ENCODE measurements at regions not wholly inside any gene's neighbourhood (a gene's known extent, or its start where the extent isn't known, plus 50 kb on each side); places are given as distances from the start of the nearest gene placed in this dataset.

DNA sequence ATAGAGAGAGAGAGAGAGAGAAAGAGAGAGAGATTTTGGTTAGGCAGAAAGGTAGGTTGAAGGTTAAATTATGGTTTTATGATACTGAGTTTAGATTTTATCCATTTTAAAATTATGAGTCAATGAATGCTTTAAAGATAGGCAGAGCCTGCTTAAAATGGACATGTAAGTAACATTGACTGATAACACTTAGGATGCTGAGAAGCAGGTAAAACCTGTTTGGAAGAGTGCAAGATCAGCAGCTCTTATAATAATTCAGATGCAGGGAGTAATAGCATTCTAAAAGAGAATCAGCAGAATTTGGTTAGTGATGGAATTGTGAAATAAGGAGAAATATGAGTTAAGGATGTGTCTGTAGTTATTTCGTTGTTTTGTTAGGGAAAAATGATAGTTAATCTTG is 446.6 kb downstream of the PLA2G4A start:
- Histone ChIP-seq H3K4me3 (no peak overlapping the region), H3K27ac (ENCODE audit: low read depth) (no peak overlapping the region), H4K20me1 (replicated peaks; ENCODE audit: insufficient read depth) (no peaks in the 10 kb centered on the region), H2AFZ (no peak overlapping the region), H3K36me3 (ENCODE audit: insufficient read depth) (no peaks in the 10 kb centered on the region), H3K27me3 (ENCODE audit: insufficient read depth) (no peaks in the 10 kb centered on the region), H3K79me2 (replicated peaks; ENCODE audit: insufficient read depth) (no peaks in the 10 kb centered on the region), H3K4me2 (no peak overlapping the region), H3K4me1 (ENCODE audit: insufficient read depth) (no peaks in the 10 kb centered on the region), H3K9me2 (ENCODE audit: insufficient read depth) (no peaks in the 10 kb centered on the region), H3F3A (replicated peaks; ENCODE audit: low read depth) (no peaks in the 10 kb centered on the region)
- no peak overlapping the region for H3K4me3 Mint-ChIP-seq
- TF ChIP-seq POLR2AphosphoS5 (IDR thresholded peaks at IDR 0.05; ENCODE audit: low read depth) (no peak), JUNB (IDR thresholded peaks at IDR 0.05; ENCODE audit: unreplicated experiment) (no peak), NANOG (IDR thresholded peaks at IDR 0.05; ENCODE audit: borderline replicate concordance) (no peak), CREB1 (CRISPR knock-in tag; IDR thresholded peaks at IDR 0.05; ENCODE audit: low read depth) (no peak), EZH2phosphoT487 (IDR thresholded peaks at IDR 0.05; ENCODE audit: unreplicated experiment) (no peak), ZNF331 (CRISPR knock-in tag; IDR thresholded peaks at IDR 0.05; ENCODE audit: low read depth) (no peak), STAT1 (IDR thresholded peaks at IDR 0.05; ENCODE audit: unreplicated experiment) (no peak), EZH2 (IDR thresholded peaks at IDR 0.05; ENCODE audit: low read depth, unreplicated experiment) (no peak), ZNF114 (CRISPR knock-in tag; IDR thresholded peaks at IDR 0.05) (no peak)
- TF ChIP-seq, protein P1, sequence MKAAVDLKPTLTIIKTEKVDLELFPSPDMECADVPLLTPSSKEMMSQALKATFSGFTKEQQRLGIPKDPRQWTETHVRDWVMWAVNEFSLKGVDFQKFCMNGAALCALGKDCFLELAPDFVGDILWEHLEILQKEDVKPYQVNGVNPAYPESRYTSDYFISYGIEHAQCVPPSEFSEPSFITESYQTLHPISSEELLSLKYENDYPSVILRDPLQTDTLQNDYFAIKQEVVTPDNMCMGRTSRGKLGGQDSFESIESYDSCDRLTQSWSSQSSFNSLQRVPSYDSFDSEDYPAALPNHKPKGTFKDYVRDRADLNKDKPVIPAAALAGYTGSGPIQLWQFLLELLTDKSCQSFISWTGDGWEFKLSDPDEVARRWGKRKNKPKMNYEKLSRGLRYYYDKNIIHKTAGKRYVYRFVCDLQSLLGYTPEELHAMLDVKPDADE (IDR thresholded peaks at IDR 0.05) = no peak
- TF ChIP-seq, protein P2, sequence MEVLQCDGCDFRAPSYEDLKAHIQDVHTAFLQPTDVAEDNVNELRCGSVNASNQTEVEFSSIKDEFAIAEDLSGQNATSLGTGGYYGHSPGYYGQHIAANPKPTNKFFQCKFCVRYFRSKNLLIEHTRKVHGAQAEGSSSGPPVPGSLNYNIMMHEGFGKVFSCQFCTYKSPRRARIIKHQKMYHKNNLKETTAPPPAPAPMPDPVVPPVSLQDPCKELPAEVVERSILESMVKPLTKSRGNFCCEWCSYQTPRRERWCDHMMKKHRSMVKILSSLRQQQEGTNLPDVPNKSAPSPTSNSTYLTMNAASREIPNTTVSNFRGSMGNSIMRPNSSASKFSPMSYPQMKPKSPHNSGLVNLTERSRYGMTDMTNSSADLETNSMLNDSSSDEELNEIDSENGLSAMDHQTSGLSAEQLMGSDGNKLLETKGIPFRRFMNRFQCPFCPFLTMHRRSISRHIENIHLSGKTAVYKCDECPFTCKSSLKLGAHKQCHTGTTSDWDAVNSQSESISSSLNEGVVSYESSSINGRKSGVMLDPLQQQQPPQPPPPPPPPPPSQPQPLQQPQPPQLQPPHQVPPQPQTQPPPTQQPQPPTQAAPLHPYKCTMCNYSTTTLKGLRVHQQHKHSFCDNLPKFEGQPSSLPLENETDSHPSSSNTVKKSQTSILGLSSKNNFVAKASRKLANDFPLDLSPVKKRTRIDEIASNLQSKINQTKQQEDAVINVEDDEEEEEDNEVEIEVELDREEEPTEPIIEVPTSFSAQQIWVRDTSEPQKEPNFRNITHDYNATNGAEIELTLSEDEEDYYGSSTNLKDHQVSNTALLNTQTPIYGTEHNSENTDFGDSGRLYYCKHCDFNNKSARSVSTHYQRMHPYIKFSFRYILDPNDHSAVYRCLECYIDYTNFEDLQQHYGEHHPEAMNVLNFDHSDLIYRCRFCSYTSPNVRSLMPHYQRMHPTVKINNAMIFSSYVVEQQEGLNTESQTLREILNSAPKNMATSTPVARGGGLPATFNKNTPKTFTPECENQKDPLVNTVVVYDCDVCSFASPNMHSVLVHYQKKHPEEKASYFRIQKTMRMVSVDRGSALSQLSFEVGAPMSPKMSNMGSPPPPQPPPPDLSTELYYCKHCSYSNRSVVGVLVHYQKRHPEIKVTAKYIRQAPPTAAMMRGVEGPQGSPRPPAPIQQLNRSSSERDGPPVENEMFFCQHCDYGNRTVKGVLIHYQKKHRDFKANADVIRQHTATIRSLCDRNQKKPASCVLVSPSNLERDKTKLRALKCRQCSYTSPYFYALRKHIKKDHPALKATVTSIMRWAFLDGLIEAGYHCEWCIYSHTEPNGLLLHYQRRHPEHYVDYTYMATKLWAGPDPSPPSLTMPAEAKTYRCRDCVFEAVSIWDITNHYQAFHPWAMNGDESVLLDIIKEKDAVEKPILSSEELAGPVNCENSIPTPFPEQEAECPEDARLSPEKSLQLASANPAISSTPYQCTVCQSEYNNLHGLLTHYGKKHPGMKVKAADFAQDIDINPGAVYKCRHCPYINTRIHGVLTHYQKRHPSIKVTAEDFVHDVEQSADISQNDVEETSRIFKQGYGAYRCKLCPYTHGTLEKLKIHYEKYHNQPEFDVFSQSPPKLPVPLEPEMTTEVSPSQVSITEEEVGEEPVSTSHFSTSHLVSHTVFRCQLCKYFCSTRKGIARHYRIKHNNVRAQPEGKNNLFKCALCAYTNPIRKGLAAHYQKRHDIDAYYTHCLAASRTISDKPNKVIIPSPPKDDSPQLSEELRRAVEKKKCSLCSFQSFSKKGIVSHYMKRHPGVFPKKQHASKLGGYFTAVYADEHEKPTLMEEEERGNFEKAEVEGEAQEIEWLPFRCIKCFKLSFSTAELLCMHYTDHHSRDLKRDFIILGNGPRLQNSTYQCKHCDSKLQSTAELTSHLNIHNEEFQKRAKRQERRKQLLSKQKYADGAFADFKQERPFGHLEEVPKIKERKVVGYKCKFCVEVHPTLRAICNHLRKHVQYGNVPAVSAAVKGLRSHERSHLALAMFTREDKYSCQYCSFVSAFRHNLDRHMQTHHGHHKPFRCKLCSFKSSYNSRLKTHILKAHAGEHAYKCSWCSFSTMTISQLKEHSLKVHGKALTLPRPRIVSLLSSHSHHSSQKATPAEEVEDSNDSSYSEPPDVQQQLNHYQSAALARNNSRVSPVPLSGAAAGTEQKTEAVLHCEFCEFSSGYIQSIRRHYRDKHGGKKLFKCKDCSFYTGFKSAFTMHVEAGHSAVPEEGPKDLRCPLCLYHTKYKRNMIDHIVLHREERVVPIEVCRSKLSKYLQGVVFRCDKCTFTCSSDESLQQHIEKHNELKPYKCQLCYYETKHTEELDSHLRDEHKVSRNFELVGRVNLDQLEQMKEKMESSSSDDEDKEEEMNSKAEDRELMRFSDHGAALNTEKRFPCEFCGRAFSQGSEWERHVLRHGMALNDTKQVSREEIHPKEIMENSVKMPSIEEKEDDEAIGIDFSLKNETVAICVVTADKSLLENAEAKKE (CRISPR knock-in tag; IDR thresholded peaks at IDR 0.05) = no peak
- TF ChIP-seq, protein P3, sequence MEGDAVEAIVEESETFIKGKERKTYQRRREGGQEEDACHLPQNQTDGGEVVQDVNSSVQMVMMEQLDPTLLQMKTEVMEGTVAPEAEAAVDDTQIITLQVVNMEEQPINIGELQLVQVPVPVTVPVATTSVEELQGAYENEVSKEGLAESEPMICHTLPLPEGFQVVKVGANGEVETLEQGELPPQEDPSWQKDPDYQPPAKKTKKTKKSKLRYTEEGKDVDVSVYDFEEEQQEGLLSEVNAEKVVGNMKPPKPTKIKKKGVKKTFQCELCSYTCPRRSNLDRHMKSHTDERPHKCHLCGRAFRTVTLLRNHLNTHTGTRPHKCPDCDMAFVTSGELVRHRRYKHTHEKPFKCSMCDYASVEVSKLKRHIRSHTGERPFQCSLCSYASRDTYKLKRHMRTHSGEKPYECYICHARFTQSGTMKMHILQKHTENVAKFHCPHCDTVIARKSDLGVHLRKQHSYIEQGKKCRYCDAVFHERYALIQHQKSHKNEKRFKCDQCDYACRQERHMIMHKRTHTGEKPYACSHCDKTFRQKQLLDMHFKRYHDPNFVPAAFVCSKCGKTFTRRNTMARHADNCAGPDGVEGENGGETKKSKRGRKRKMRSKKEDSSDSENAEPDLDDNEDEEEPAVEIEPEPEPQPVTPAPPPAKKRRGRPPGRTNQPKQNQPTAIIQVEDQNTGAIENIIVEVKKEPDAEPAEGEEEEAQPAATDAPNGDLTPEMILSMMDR (conservative IDR thresholded peaks at IDR 0.05; ENCODE audit: low read depth in 2 of 2) = no peak
- TF ChIP-seq, protein P4, sequence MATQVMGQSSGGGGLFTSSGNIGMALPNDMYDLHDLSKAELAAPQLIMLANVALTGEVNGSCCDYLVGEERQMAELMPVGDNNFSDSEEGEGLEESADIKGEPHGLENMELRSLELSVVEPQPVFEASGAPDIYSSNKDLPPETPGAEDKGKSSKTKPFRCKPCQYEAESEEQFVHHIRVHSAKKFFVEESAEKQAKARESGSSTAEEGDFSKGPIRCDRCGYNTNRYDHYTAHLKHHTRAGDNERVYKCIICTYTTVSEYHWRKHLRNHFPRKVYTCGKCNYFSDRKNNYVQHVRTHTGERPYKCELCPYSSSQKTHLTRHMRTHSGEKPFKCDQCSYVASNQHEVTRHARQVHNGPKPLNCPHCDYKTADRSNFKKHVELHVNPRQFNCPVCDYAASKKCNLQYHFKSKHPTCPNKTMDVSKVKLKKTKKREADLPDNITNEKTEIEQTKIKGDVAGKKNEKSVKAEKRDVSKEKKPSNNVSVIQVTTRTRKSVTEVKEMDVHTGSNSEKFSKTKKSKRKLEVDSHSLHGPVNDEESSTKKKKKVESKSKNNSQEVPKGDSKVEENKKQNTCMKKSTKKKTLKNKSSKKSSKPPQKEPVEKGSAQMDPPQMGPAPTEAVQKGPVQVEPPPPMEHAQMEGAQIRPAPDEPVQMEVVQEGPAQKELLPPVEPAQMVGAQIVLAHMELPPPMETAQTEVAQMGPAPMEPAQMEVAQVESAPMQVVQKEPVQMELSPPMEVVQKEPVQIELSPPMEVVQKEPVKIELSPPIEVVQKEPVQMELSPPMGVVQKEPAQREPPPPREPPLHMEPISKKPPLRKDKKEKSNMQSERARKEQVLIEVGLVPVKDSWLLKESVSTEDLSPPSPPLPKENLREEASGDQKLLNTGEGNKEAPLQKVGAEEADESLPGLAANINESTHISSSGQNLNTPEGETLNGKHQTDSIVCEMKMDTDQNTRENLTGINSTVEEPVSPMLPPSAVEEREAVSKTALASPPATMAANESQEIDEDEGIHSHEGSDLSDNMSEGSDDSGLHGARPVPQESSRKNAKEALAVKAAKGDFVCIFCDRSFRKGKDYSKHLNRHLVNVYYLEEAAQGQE (IDR thresholded peaks at IDR 0.05; ENCODE audit: unreplicated experiment) = no peak
- H3K36me3 Mint-ChIP-seq (ENCODE audit: low read depth) = no peaks in the 10 kb centered on the region
- H3K27ac Mint-ChIP-seq = no peak overlapping the region
- ATAC-seq (no peak), DNase-seq (ENCODE audit: low spot score) (no peak)
- H3K4me1 Mint-ChIP-seq = no peaks in the 10 kb centered on the region
- no peaks in the 10 kb centered on the region for H3K9me3 Mint-ChIP-seq
- H3K27me3 Mint-ChIP-seq (ENCODE audit: insufficient read depth, low read depth, poor library complexity) = no peaks in the 10 kb centered on the region

All from GM23338 (cell line).